SH-SY5Y (cell line): ENCODE measurements at regions not wholly inside any gene's neighbourhood (a gene's known extent, or its start where the extent isn't known, plus 50 kb on each side); places are given as distances from the start of the nearest gene placed in this dataset.

Source experiments
- GATA2 ChIP-seq: IDR thresholded peaks from 2 replicates; pipeline ENCODE4 v1.6.1; 2011; ENCODE audit warnings: mild to moderate bottlenecking, low read depth, low read length
- GATA3 ChIP-seq: IDR thresholded peaks from 2 replicates; pipeline ENCODE4 v1.6.1; 2011; ENCODE audit warnings: low read depth, mild to moderate bottlenecking, low read length, moderate library complexity

GRCh38 chr3:135807879-135808278 lies 157.6 kb upstream of the PPP2R3A start:
- TF ChIP-seq GATA2 (no peak), GATA3 (no peak)
